Ectodermal cell (in vitro differentiated cells): ENCODE measurements at regions not wholly inside any gene's neighbourhood (a gene's known extent, or its start where the extent isn't known, plus 50 kb on each side); places are given as distances from the start of the nearest gene placed in this dataset.

Experiments used
- H3K27ac ChIP-seq: 2 replicates; pipeline ENCODE4 v1.7.0; 2013; ENCODE audit warnings: mild to moderate bottlenecking, low read depth, low read length; ENCODE audit not compliant: insufficient read depth, poor library complexity, severe bottlenecking
- H3K27me3 ChIP-seq: 2 replicates; pipeline ENCODE4 v1.7.0; 2013; ENCODE audit warnings: mild to moderate bottlenecking, low read length; ENCODE audit not compliant: insufficient read depth, control insufficient read depth, poor library complexity, severe bottlenecking
- H3K36me3 ChIP-seq: one replicate; pipeline ENCODE4 v1.7.0; 2013; ENCODE audit warnings: low read length; ENCODE audit not compliant: control insufficient read depth, insufficient read depth
- H3K4me1 ChIP-seq: one replicate; pipeline ENCODE4 v1.7.0; 2013; ENCODE audit warnings: low read length; ENCODE audit not compliant: control insufficient read depth, insufficient read depth
- H3K4me3 ChIP-seq: 2 replicates; pipeline ENCODE4 v1.7.0; 2013; ENCODE audit warnings: low read depth, low read length, control low read depth; ENCODE audit not compliant: insufficient read depth
- H3K9me3 ChIP-seq: 2 replicates; pipeline ENCODE4 v1.7.0; 2013; ENCODE audit warnings: mild to moderate bottlenecking, low read length, moderate library complexity; ENCODE audit not compliant: control insufficient read depth
- WGBS, 2 experiments: methylation state at CpG; one replicate each; pipeline ENCODE4 v1.1.7; 2013; ENCODE audit warnings: missing lambda C conversion rate in 2 of 2; 5-methylcytosine and 5-hydroxymethylcytosine counted together

DNA sequence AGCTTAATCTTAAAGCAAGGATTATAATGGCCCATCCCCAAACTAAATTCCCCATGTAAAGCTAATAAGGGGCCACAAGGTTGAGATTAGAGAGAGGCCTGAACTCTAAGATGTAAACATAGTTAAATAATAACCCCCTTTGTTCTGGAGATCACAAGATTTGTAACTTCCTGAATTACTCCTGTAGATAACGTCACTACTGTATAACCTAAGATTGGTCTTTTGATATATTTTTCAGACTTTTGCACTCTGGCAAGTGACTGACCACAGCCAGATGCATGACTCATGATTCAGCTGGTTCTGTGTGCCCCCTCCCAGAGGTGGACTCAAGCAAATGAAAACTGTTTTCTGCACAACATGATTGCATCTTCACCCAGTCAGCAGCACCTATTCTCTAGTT lies 686.0 kb upstream of the DDX18 start:
- H3K4me3 ChIP-seq: no peak overlapping the region
- H3K27me3 ChIP-seq: no peaks in the 10 kb centered on the region
- H3K9me3 ChIP-seq: no peaks in the 10 kb centered on the region
- WGBS, 2 experiments: 92 to 93% methylated on average over 1 of the region's 1 CpG
- no peak overlapping the region for H3K27ac ChIP-seq
- H3K36me3 ChIP-seq: no peaks in the 10 kb centered on the region
- H3K4me1 ChIP-seq: no peaks in the 10 kb centered on the region

DNA sequence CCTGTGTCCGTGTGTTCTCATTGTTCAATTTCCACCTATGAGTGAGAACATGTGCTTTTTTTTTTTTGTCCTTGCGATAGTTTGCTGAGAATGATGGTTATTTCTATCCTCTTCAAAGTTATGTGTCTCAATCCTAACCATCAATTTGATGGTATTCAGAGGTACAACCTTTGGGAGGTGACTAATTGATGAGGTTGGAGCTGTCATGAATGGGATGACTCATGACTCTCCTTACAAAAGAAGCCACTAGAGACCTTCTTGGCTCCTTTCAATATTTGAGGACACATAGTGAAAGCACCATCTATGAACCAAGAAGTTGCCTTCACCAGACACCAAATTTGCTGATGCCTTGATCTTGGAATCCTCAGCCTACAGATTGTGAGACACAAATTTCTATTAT lies 677.1 kb upstream of the DDX18 start:
- no peaks in the 10 kb centered on the region for H3K9me3 ChIP-seq
- H3K27me3 ChIP-seq: no peaks in the 10 kb centered on the region
- H3K36me3 ChIP-seq: no peaks in the 10 kb centered on the region
- no peaks in the 10 kb centered on the region for H3K4me1 ChIP-seq
- WGBS, 2 experiments: 100% methylated on average over 1 of the region's 2 CpGs; no CpG with 5 or more reads in 1 of the 2 experiments
- H3K4me3 ChIP-seq: no peak overlapping the region
- H3K27ac ChIP-seq: no peak overlapping the region

DNA sequence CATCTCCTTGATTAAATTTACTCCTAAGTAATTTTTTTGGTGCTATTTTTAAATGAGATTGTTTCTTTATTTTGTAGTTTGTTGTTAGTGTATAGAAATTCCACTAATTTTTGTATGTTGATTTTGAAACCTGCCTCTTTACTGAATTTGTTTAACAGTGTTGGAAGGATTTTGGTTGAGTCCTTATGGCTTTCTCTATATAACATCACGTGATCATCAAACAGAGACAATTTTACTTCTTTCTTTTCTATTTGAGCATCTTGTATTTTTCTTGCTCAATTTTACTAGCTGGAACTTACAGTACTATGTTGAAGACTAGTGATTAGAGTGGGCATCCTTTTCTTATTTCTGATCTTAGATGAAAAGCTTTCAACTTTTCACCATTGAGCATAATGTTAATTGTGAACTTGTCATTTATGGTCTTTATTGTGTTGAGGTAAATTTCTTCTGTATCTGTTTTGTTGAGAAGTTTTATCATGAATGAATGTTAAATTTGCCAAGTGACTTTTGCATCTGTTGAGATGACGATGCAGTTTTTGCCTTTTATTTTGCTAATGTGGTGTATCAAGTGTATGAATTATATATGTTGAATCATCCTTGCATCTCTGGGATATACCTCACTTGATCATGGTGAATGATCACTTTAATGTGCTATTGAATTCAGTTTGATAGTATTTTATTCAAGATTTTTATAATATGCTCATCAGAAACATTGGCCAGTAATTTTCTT lies 645.3 kb upstream of the DDX18 start:
- no peaks in the 10 kb centered on the region for H3K4me1 ChIP-seq

DNA sequence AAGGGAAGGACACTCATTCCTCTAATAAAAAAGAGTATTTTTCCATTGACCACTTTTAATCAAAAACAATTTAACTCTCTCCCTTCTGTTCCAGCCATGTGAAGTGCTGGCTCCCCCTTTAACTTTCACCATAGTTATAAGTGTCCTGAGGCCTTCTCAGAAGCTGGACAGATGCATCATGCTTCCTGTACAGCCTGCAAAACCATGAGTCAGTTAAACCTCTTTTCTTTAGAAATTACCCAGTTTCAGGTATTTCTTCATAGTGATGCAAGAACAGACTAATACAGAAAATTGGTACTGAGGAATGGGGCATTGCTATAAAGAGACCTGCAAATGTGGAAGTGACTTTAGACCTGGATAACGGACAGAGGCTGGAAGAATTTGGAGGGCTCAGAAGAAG lies 643.6 kb upstream of the DDX18 start:
- no peaks in the 10 kb centered on the region for H3K4me1 ChIP-seq
- H3K4me3 ChIP-seq: no peak overlapping the region
- no peak overlapping the region for H3K27ac ChIP-seq
- H3K9me3 ChIP-seq: no peaks in the 10 kb centered on the region
- H3K27me3 ChIP-seq: no peaks in the 10 kb centered on the region
- no peaks in the 10 kb centered on the region for H3K36me3 ChIP-seq
- 90 to 95% methylated on average over 1 of the region's 1 CpG for WGBS, 2 experiments

More for the DNA sequence above, 645.3 kb upstream of the DDX18 start:
- H3K36me3 ChIP-seq: no peaks in the 10 kb centered on the region
- 90% methylated on average over 1 of the region's 2 CpGs for WGBS, 2 experiments
- H3K9me3 ChIP-seq: no peaks in the 10 kb centered on the region
- no peak overlapping the region for H3K4me3 ChIP-seq
- no peaks in the 10 kb centered on the region for H3K27me3 ChIP-seq
- no peak overlapping the region for H3K27ac ChIP-seq

DNA sequence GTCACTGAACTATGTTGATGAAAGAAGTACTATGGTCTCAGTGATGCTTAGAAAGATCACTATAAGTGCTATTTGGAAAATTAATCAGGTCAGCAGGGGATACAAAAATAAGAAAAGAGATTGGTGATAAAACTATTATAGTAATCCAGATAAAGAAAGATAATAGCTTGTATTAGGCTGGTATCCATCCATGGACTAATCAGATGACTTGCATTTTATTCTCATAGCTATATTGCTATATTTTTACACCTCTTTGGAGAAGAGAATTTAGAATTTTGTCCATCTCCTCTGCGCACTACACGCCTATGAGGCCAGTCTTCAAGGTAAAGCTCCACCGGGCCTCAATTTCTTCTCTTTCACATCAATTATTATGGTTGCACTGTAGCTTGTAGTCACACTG lies 635.1 kb upstream of the DDX18 start:
- no peak overlapping the region for H3K27ac ChIP-seq
- H3K36me3 ChIP-seq: no peaks in the 10 kb centered on the region
- no peaks in the 10 kb centered on the region for H3K4me1 ChIP-seq
- no peak overlapping the region for H3K4me3 ChIP-seq
- no peaks in the 10 kb centered on the region for H3K9me3 ChIP-seq
- no peaks in the 10 kb centered on the region for H3K27me3 ChIP-seq
- WGBS, 2 experiments: 91 to 100% methylated on average over 3 of the region's 3 CpGs

DNA sequence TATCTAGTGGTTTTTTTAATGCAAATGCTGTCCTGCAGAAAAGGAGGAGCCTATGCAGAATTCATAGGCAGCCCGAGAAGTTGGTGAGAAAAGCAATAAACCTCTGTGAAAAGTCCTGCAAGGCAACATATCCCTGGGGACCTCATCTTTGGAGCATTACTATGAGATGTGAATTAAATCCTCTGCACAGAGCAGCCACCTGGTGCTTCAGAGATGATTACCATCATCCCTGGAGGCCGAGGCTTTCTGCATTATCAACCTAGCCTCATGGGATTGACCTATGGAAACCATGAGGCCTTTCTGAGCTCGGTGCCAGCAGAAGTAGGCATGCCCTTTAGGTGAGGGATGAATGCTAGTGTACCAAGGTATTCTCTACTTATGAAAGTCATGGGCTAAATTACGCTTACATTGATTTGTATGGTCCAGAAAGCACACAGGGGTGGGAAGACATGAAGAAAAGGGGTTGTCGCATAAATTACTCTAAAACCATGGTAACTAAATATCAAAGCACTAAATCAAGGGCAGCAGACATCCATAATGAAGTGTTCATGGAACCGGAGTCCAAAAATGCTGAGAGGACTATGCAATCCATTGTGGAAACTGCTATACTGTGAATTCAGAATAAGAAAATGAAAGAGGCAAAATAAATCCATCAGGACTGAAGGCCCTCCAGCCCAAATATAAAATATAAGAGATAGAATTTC lies 623.5 kb upstream of the DDX18 start:
- Histone ChIP-seq H3K27ac (no peak overlapping the region), H3K27me3 (no peaks in the 10 kb centered on the region), H3K4me3 (no peak overlapping the region), H3K4me1 (no peaks in the 10 kb centered on the region), H3K9me3 (no peaks in the 10 kb centered on the region), H3K36me3 (no peaks in the 10 kb centered on the region)
- 93 to 94% methylated on average over 6 of the region's 6 CpGs for WGBS, 2 experiments

DNA sequence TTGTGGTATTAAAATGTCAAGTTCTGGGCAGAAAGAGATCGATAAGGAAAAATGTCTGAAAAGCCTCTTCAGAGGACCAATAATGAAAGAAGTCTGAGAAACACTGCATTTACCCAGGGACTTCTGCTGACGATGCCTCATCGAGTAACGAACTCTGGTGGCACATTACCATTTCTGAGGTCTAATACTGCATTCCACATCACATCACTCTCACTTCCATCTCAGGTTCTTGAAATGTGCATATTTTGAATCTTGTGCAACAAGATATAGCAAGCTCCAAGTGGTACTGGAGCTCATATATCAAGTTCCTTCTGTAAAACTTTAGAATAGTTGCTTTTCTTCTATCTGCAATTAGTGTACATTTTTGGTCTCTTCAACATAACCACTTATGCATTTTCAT lies 619.1 kb upstream of the DDX18 start:
- Histone ChIP-seq H3K27ac (no peak overlapping the region), H3K4me3 (no peak overlapping the region), H3K27me3 (no peaks in the 10 kb centered on the region), H3K36me3 (no peaks in the 10 kb centered on the region), H3K9me3 (no peaks in the 10 kb centered on the region), H3K4me1 (peaks cover 7% of the 10 kb centered on the region)
- 96 to 98% methylated on average over 4 of the region's 4 CpGs for WGBS, 2 experiments

DNA sequence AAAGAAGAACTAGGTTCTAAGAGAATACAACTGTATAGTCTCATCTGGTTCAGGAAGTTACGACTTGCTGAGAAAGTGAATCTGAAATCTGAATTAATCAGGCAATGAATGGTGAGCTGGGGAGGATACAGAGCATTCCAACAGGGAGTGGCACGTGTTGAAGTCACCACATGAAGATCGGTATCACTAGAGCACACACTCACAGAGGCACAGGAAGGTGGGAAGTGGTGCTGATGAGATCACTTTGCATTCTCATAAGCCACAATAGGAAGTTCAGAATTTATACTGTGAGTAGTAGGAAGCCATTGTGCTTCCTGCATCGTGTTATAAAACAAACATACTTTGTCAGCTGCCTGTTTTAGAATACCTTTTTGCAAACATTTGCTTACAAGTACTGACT lies 615.0 kb upstream of the DDX18 start:
- H3K27me3 ChIP-seq: no peaks in the 10 kb centered on the region
- WGBS, 2 experiments: 89 to 94% methylated on average over 4 of the region's 4 CpGs
- H3K36me3 ChIP-seq: no peaks in the 10 kb centered on the region

DNA sequence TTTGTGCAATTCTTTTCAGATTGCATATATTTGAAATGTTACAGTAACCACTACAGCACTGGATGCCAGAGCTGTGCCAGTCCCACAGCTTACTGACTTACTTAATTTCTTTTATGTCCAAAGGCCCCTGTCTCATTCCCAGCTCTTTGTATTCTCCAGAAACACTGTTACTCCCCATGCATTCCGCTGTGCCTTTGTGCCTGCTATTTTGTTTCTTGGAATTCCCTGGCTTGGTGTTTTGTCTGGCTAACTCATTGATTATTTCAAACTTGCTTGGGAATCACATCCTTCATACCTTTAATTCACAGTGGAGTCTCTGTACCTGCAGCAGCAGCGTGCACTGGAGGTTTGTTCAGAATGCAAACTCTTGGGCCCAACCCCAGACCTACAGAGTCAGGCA lies 601.9 kb upstream of the DDX18 start:
- WGBS, 2 experiments: 51 to 63% methylated on average over 2 of the region's 2 CpGs
- no peaks in the 10 kb centered on the region for H3K27me3 ChIP-seq
- H3K4me1 ChIP-seq: peaks cover 8% of the 10 kb centered on the region
- H3K4me3 ChIP-seq: no peak overlapping the region
- H3K36me3 ChIP-seq: no peaks in the 10 kb centered on the region
- peak overlapping the region; percentile 38 for H3K27ac ChIP-seq
- no peaks in the 10 kb centered on the region for H3K9me3 ChIP-seq

More for the DNA sequence above, 615.0 kb upstream of the DDX18 start:
- H3K4me1 ChIP-seq: peaks cover 7% of the 10 kb centered on the region
- H3K27ac ChIP-seq: no peak overlapping the region
- H3K4me3 ChIP-seq: no peak overlapping the region
- H3K9me3 ChIP-seq: no peaks in the 10 kb centered on the region

DNA sequence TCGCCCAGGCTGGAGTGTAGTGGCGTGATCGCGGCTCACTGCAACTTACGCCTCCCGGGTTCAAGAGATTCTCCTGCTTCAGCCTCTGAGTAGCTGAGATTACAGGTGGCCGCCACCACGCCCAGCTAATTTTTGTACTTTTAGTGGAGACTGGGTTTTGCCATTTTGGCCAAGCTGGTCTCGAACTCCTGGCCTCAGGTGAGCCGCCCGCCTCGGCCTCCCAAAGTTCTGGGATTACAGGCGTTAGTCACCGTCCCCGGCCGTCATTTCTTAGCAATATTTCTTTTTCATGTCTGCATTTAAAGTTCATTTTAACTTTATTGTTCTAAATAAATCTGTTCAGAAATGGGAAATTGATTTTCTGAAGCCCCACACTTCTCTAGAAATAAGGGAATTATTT lies 597.3 kb upstream of the DDX18 start:
- WGBS, 2 experiments: 95 to 98% methylated on average over 16 of the region's 16 CpGs

More for the DNA sequence above, 597.3 kb upstream of the DDX18 start:
- no peak overlapping the region for H3K27ac ChIP-seq
- H3K36me3 ChIP-seq: no peaks in the 10 kb centered on the region
- no peaks in the 10 kb centered on the region for H3K9me3 ChIP-seq
- H3K27me3 ChIP-seq: no peaks in the 10 kb centered on the region
- H3K4me1 ChIP-seq: peaks cover 8% of the 10 kb centered on the region
- H3K4me3 ChIP-seq: no peak overlapping the region
